Right lobe of liver (tissue), 4 donors: ENCODE measurements at regions not wholly inside any gene's neighbourhood (a gene's known extent, or its start where the extent isn't known, plus 50 kb on each side); places are given as distances from the start of the nearest gene placed in this dataset.

ENCODE experiments used
- POLR2A ChIP-seq: fragments of 450-650 bp; IDR thresholded peaks from one replicate; pipeline ENCODE4 v1.6.1; 2017; ENCODE audit warnings: antibody characterized with exemption, mild to moderate bottlenecking
- TF ChIP-seq, protein P1 (sequence below), 4 donors: fragments of 200-600 bp in 3 of 4; fragments of 450-650 bp in 1 of 4; IDR thresholded peaks; one replicate each; pipeline versions ENCODE4 v1.5.1 to v1.8.0; 2016 to 2022; ENCODE audit warnings: antibody characterized with exemption in 4 of 4, mild to moderate bottlenecking in 2 of 4
- donor health status: DM: no; HTN: no; CAD: no.
- donor health status: DM: no; HTN: no; CAD: no.
- donor health status: DM: no; HTN: yes; CAD: no.

DNA sequence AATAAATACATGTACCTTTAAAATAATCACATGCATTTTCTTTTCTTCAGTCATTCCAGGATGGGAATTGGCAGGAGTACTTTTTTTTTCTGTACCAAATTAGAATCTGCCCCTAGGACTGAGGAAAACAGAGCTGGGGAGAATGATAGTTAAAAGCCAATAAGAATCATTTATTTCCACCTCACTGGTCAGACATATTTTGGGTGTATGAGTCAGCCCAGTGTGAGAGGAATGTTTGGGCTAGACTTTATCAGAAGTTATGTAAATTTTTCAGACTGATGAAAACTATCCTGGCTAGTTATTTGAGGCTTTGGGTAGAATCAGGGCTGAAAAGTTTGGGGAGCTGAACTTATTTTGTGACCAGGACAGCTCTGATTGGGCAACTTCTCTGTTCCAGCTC lies 303.1 kb upstream of the NPSR1 start:
- no peak for TF ChIP-seq POLR2A
- TF ChIP-seq, protein P1, sequence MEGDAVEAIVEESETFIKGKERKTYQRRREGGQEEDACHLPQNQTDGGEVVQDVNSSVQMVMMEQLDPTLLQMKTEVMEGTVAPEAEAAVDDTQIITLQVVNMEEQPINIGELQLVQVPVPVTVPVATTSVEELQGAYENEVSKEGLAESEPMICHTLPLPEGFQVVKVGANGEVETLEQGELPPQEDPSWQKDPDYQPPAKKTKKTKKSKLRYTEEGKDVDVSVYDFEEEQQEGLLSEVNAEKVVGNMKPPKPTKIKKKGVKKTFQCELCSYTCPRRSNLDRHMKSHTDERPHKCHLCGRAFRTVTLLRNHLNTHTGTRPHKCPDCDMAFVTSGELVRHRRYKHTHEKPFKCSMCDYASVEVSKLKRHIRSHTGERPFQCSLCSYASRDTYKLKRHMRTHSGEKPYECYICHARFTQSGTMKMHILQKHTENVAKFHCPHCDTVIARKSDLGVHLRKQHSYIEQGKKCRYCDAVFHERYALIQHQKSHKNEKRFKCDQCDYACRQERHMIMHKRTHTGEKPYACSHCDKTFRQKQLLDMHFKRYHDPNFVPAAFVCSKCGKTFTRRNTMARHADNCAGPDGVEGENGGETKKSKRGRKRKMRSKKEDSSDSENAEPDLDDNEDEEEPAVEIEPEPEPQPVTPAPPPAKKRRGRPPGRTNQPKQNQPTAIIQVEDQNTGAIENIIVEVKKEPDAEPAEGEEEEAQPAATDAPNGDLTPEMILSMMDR (IDR thresholded peaks at IDR 0.05) = no peak
